H1 (cell line): ENCODE measurements at regions not wholly inside any gene's neighbourhood (a gene's known extent, or its start where the extent isn't known, plus 50 kb on each side); places are given as distances from the start of the nearest gene placed in this dataset.

Experiments used
- CHD2 ChIP-seq: IDR thresholded peaks from 2 replicates; pipeline ENCODE4 v1.6.1; 2012; ENCODE audit warnings: low read length, improper control_type of control experiment
- POLR2A ChIP-seq, 2 experiments: IDR thresholded peaks; 1 replicate in 1 of 2; 2 replicates in 1 of 2; pipeline ENCODE4 v1.6.1; 2011; ENCODE audit warnings: low read depth in 2 of 2, low read length in 2 of 2, mild to moderate bottlenecking in 2 of 2; ENCODE audit errors: control extremely low read depth in 1 of 2
- TF ChIP-seq, protein P1 (sequence below), 3 experiments: IDR thresholded peaks; 1 replicate in 2 of 3; 2 replicates in 1 of 3; pipeline versions ENCODE4 v1.5.1 to v1.6.1; 2011; ENCODE audit warnings: low read length in 3 of 3, mild to moderate bottlenecking in 3 of 3, inconsistent platforms in 2 of 3, low read depth in 1 of 3, moderate library complexity in 1 of 3; ENCODE audit not compliant: insufficient read depth in 1 of 3; ENCODE audit errors: control extremely low read depth in 1 of 3

DNA sequence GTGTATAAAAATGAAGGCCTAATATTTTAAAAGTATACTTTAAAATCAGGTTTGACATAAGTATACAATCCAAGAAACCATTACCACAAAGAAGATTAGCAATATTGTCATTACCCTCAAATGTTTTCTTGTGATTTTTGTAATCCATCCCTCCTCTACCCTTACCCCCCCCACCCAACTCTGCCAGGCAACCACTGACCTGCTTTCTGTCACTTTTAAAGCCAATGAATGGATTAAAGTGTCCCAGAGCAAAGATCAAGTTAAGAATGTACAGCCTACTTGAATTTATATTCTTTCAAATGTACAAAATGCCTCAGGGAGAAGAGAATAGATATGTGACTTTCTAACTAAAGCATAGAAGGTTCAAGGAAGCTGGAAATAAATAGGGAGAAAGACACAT is 1038.8 kb upstream of the GBE1 start:
- TF ChIP-seq CHD2 (no peak), POLR2A (IDR thresholded peaks at IDR 0.05; ENCODE audit: control extremely low read depth in 1 of 2, low read depth in 2 of 2, low read length in 2 of 2) (no peak)
- TF ChIP-seq, protein P1, sequence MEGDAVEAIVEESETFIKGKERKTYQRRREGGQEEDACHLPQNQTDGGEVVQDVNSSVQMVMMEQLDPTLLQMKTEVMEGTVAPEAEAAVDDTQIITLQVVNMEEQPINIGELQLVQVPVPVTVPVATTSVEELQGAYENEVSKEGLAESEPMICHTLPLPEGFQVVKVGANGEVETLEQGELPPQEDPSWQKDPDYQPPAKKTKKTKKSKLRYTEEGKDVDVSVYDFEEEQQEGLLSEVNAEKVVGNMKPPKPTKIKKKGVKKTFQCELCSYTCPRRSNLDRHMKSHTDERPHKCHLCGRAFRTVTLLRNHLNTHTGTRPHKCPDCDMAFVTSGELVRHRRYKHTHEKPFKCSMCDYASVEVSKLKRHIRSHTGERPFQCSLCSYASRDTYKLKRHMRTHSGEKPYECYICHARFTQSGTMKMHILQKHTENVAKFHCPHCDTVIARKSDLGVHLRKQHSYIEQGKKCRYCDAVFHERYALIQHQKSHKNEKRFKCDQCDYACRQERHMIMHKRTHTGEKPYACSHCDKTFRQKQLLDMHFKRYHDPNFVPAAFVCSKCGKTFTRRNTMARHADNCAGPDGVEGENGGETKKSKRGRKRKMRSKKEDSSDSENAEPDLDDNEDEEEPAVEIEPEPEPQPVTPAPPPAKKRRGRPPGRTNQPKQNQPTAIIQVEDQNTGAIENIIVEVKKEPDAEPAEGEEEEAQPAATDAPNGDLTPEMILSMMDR (IDR thresholded peaks at IDR 0.05; ENCODE audit: control extremely low read depth in 1 of 3, insufficient read depth in 1 of 3, low read depth in 1 of 3, low read length in 3 of 3), result no peak
